GM12864 (cell line): ENCODE measurements at regions not wholly inside any gene's neighbourhood (a gene's known extent, or its start where the extent isn't known, plus 50 kb on each side); places are given as distances from the start of the nearest gene placed in this dataset.

ENCODE experiments used
- DNase-seq: peaks from one replicate; pipeline ENCODE4 v3.0.0-alpha.2; 2011; ENCODE audit warnings: low read depth
- H3K4me3 ChIP-seq: 2 replicates; pipeline ENCODE4 v1.5.1; 2011; ENCODE audit warnings: mild to moderate bottlenecking, low read depth, low read length, control low read depth
- CTCF ChIP-seq: IDR thresholded peaks from 2 replicates; pipeline ENCODE4 v1.5.1; 2011; ENCODE audit warnings: low read depth, mild to moderate bottlenecking, moderate library complexity, low read length, control low read depth, inconsistent platforms; ENCODE audit errors: missing control alignments

GRCh38 chr3:106773795-106774194 is 603.4 kb upstream of the CCDC54 start:
- TF ChIP-seq CTCF, result no peak
- H3K4me3 ChIP-seq, result no peak overlapping the region
- DNase-seq, result no peak

GRCh38 chr3:106783231-106783630 is 594.0 kb upstream of the CCDC54 start:
- DNase-seq, result no peak
- TF ChIP-seq CTCF, result no peak
- H3K4me3 ChIP-seq, result no peak overlapping the region

- no peak for TF ChIP-seq CTCF
- no peak overlapping the region for H3K4me3 ChIP-seq
- no peak for DNase-seq
These were observed 588.0 kb upstream of the CCDC54 start for GRCh38 chr3:106789276-106789675.

GRCh38 chr3:106792716-106793115 is 584.5 kb upstream of the CCDC54 start:
- H3K4me3 ChIP-seq, result no peak overlapping the region
- TF ChIP-seq CTCF, result no peak
- DNase-seq, result no peak

- DNase-seq, result no peak
- H3K4me3 ChIP-seq, result no peak overlapping the region
- no peak for TF ChIP-seq CTCF
These were observed 582.8 kb upstream of the CCDC54 start for GRCh38 chr3:106794442-106794841.

GRCh38 chr3:106795553-106795952 is 581.7 kb upstream of the CCDC54 start:
- H3K4me3 ChIP-seq, result no peak overlapping the region
- no peak for DNase-seq
- no peak for TF ChIP-seq CTCF

GRCh38 chr3:106797461-106797860 is 579.8 kb upstream of the CCDC54 start:
- DNase-seq, result no peak
- no peak for TF ChIP-seq CTCF

More at GRCh38 chr3:106797461-106797860, 579.8 kb upstream of the CCDC54 start:
- H3K4me3 ChIP-seq, result no peak overlapping the region
